H1 (cell line): ENCODE measurements at regions not wholly inside any gene's neighbourhood (a gene's known extent, or its start where the extent isn't known, plus 50 kb on each side); places are given as distances from the start of the nearest gene placed in this dataset.

ENCODE experiments used
- BACH1 ChIP-seq: IDR thresholded peaks from 2 replicates; pipeline ENCODE4 v1.6.1; 2012; ENCODE audit warnings: low read length, improper control_type of control experiment
- CEBPB ChIP-seq: IDR thresholded peaks from 2 replicates; pipeline ENCODE4 v1.6.1; 2012; ENCODE audit warnings: low read depth, low read length
- GTF2F1 ChIP-seq: IDR thresholded peaks from 2 replicates; pipeline ENCODE4 v1.6.1; 2012; ENCODE audit warnings: low read depth, low read length, improper control_type of control experiment, borderline replicate concordance
- KDM1A ChIP-seq: fragments of 200-600, 300-600 bp; sonication (generic); IDR thresholded peaks from 2 replicates; pipeline ENCODE4 v1.7.1; 2016; ENCODE audit warnings: mild to moderate bottlenecking, low read length, borderline replicate concordance
- TF ChIP-seq, protein P1 (sequence below), 3 experiments: IDR thresholded peaks; 1 replicate in 2 of 3; 2 replicates in 1 of 3; pipeline versions ENCODE4 v1.5.1 to v1.6.1; 2011; ENCODE audit warnings: low read length in 3 of 3, mild to moderate bottlenecking in 3 of 3, inconsistent platforms in 2 of 3, low read depth in 1 of 3, moderate library complexity in 1 of 3; ENCODE audit not compliant: insufficient read depth in 1 of 3; ENCODE audit errors: control extremely low read depth in 1 of 3
- TF ChIP-seq, protein P2 (sequence below): IDR thresholded peaks from 2 replicates; pipeline ENCODE4 v1.6.1; 2012; ENCODE audit warnings: low read length, inconsistent platforms

DNA sequence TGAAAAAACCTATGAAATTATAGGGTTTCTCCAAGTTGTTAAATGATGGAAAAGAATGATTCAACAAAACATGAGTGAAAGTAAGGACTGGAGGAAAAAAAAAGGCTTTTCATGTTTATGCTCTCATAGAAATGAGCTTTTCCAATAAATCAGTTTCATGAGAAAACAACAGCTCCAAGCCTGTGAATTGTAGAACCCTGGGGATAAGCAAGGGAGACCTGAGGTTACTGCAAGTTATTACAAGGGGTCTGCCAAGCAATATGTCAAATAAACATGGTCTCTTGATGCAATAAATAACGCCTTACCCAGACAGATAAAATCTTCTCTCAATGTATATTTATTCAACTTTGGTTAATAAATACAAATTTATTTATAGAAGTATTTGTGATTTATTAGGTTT is 577.9 kb upstream of the GCFC2 start:
- TF ChIP-seq GTF2F1 = no peak
- TF ChIP-seq, protein P1, sequence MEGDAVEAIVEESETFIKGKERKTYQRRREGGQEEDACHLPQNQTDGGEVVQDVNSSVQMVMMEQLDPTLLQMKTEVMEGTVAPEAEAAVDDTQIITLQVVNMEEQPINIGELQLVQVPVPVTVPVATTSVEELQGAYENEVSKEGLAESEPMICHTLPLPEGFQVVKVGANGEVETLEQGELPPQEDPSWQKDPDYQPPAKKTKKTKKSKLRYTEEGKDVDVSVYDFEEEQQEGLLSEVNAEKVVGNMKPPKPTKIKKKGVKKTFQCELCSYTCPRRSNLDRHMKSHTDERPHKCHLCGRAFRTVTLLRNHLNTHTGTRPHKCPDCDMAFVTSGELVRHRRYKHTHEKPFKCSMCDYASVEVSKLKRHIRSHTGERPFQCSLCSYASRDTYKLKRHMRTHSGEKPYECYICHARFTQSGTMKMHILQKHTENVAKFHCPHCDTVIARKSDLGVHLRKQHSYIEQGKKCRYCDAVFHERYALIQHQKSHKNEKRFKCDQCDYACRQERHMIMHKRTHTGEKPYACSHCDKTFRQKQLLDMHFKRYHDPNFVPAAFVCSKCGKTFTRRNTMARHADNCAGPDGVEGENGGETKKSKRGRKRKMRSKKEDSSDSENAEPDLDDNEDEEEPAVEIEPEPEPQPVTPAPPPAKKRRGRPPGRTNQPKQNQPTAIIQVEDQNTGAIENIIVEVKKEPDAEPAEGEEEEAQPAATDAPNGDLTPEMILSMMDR (IDR thresholded peaks at IDR 0.05; ENCODE audit: control extremely low read depth in 1 of 3, insufficient read depth in 1 of 3, low read depth in 1 of 3, low read length in 3 of 3) = no peak
- TF ChIP-seq CEBPB = no peak
- TF ChIP-seq KDM1A = no peak
- TF ChIP-seq, protein P2, sequence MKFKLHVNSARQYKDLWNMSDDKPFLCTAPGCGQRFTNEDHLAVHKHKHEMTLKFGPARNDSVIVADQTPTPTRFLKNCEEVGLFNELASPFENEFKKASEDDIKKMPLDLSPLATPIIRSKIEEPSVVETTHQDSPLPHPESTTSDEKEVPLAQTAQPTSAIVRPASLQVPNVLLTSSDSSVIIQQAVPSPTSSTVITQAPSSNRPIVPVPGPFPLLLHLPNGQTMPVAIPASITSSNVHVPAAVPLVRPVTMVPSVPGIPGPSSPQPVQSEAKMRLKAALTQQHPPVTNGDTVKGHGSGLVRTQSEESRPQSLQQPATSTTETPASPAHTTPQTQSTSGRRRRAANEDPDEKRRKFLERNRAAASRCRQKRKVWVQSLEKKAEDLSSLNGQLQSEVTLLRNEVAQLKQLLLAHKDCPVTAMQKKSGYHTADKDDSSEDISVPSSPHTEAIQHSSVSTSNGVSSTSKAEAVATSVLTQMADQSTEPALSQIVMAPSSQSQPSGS = no peak
- TF ChIP-seq BACH1 = no peak
